COLO668 (cell line): ENCODE measurements at regions not wholly inside any gene's neighbourhood (a gene's known extent, or its start where the extent isn't known, plus 50 kb on each side); places are given as distances from the start of the nearest gene placed in this dataset.
A peak's percentile ranks its signal among the peaks of the same experiment; 100 is the strongest.

Experiments
- DNase-seq: peaks from one replicate; lab custom pipeline; 2025; ENCODE audit not compliant: unreplicated experiment; lab: John Stamatoyannopoulos, UW

DNA sequence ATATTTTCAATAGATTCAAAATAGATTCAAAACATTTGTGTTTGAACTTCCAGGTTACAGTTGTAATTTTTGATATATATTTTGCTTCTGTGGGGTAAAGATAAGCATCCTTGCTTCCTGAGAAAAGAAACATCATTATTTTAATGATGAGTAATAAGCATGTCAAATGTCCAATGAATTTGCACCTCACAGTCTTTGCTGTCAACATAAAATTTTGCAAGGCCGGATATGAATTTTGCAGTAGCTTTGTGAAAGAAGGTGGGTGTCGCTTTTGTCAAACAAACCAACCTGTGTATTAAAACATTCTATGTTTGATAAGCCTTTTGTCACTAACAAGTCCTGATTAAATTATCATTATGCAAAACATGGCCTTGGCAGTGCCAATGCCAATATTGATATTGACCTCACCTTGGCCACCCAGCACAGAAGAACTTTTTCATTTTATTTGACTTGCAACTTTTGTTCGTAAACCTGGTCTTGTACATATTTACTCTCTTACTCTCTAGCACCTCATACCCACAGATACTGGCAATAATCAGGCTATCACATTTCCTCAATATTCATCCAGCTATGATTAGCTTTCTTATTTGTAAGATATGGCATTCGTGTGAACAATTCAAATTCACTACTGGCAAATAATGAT lies 645.0 kb upstream of the KLF4 start:
- DNase-seq, result no peak

DNA sequence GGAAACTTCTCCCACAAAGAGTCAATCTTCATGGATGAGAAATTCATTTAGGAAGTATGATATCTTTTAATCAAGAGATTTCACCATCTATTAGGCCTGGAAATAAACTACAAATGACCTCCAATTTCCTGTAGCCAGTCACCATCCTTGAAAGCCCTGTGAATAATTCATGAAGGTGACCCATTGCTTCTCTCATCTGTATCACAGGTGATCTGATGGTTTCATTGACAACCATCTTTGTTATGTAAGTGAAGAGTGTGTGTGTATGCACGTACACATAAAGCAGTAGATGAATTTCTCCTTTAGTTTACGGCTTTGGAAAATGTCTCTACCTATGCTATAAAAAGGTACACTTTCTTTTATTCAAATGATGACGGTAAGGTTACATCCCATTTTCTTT lies 644.1 kb upstream of the KLF4 start:
- DNase-seq, result no peak

DNA sequence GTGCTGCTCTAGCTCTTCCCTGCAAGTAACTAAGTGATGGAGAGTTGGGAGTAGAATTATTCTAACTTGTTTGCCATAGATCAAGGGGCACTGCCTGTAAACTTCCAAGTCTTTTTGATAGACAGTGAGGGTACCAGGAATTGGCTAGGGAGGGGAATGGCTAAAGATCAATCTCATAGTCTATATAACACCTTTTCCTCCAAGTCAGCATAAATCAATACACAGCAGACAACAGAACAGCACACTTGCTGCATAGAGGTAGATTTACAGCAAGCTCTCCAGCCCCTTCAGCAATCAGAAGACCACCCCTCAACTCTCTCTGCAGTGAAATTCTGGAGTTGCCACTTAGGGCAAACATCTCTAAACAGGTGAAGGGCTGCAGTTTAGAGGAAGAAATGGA lies 643.5 kb upstream of the KLF4 start:
- no peak for DNase-seq

DNA sequence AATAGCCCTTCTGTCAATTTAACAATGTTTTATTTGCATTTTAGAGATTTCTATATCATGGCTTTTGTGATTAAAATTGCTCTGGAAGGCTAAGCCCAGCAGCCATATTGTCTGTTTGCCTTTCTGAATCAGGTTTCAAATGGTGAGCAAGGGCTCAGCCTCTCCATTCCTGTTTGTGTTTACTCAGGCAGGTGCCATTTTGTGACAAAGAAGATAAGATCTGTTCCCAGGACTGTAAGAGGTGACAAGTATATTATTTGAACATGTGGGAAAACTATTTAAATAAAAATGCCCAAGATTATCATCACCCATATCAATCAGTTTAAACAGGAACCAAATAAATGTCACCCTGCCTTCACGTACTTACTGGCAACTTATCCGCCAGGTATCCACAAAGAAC lies 641.3 kb upstream of the KLF4 start:
- peak; percentile 35 for DNase-seq

DNA sequence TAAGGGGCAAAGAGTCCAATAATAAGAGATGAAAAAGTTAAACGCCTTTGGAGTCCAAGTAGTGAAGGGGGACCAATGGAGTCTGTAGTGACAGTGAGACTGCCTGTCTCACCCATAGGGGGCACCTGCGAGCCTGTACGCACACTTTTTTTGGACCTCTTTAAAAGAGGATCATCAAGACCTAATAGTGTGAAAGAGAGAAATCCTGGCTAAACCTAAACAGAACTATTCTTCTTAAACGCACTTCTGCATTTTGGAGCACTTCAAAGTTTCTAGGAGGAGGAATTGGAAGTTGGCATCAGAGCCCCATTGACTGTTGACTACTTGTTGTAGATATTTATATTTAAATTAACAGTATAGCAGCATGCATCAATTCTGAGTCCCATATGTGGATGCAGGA lies 636.1 kb upstream of the KLF4 start:
- no peak for DNase-seq

DNA sequence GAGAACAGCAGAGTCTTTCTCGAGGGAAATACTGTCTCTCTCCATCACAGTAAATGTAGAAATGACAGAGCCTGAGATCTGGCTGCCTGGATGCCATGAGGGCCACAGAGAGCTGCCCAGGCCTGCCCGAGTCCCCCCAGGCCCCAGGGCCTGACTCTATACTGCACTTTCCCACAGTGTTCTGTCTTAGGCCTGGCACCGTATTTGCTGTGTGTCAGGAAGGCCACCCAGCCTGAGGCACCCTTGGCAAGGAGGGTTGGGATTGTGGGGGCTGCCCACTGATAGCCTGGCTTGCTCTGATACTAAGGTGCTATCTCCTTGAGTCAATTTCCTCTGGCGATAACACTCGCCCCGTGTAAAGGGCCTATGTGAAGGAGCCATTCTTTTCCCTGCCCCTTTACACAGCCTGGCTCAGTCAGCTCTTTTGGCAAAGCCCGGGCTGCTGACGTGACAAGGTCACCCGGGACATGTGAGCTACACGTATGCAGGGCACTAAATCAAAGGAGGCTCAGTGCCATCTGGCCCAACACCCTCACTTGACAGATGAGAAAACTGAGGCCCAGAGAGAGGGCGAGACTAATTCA lies 630.1 kb upstream of the KLF4 start:
- DNase-seq, result no peak

DNA sequence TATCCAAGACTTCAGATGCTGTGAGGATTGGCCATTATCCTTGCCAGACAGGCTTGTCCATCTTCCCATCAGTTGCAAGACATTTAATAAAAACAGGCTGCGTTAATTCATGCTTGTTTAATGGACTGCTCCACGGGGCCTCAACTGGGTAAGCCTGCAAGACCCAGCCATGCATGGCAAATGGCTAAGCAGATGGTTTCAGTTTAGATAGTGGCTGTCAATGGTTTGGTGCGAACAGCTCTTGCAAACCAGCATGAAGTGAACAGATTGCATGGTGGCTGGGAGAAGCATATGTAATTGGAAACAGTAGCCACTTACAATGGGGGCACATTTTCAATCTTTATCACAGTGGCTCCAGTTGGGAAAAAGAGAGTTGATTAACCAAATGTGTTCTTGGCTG lies 628.2 kb upstream of the KLF4 start:
- peak; percentile 39 for DNase-seq

DNA sequence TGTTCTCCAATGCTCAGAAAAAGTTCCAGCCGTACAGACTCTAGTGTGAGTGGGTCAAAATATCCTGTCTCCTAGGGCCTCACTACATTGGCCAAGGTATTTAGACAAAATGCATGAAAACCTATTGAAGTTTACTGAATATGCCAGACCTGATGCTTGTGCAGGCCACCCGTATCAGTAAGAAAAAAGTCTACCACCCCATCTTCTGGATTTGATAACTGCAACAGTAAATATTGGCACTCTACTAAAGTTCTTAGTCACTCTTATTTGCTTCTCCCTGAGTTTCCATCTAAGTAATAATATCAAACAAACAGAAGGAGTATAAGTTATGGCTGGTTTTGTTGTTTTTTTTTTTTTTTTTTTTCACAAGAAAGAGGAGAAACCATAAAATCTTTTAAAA lies 627.7 kb upstream of the KLF4 start:
- DNase-seq, result no peak

DNA sequence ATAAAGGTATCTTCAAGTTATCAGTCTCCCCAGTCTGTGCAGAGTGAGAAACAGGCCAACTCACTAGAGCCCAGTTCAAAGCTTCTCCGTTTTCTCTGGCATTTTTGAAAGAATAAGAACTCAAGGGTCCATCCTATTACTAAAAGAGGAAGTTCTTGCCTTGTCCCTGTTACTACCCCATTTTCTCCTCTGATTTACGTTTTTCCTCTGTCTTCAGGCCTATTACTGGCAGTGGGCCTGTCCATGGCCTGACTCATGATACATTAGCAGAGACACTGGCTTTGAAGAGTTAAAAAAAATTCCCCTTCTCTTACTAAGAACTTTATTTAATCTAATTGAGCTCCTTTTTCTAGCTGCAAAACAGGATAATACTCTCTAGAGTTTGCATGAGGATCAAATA lies 624.0 kb upstream of the KLF4 start:
- DNase-seq, result no peak

DNA sequence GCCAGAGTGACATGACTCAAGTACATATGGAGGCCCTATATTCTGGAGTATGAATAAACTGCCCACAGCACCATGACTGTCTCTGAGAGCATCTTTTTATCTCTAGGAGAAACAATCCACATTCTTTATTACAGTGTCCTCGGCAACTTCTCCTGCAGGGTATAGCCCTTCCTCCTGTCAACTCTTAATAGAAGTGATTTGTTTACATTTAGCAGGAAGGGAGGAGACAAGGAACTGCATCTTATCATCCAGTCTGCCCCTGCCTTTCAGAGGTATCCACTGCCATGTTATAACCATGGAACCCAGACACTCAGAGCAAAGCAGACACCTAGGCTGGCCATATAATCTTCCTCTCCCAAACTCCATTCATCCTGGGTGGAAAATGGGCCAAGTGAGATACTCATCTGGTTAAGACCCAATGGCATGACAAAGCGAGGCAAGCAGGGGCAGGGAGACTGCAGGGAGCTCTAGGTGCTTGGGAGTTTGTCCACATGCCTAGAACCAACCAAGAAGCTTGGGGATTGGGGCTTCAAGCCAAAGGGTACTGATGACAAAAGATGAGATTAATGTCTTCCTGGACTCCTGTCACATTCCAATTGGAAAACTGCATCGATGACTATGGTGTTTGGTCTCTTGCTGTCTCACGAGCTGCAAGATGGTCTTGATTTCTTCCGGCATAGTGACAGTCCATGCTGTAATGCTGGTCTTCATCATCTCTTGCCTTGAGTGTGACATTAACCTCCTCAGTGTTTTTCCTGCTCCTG lies 620.5 kb upstream of the KLF4 start:
- DNase-seq, result no peak

DNA sequence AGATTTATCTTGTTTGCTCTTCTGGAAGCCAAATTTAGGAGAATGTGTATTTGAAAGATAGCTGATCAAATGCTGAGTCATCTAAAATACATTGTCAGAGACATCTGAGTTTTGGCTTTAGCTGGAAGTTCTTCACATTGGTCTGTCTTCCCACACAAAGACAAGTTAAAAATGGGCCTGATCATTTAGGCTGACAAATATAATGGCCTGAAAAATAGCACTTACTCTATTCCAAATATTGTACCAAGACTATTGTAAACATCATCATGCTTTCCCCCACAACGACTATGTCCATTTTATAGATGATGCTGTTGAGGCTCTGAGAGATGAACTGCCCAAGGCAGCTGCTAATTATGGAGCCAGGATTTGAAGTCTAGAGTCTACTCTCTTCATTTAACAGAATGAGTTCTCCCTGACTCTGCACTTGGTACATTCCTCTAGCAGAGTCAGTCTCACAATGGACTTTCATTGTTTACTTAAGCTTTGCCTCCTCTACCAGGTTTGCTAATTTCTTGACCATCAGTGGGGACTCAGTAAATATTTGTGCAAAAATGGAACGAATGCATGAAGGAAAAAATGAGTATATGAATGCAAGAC lies 619.4 kb upstream of the KLF4 start:
- DNase-seq, result no peak

DNA sequence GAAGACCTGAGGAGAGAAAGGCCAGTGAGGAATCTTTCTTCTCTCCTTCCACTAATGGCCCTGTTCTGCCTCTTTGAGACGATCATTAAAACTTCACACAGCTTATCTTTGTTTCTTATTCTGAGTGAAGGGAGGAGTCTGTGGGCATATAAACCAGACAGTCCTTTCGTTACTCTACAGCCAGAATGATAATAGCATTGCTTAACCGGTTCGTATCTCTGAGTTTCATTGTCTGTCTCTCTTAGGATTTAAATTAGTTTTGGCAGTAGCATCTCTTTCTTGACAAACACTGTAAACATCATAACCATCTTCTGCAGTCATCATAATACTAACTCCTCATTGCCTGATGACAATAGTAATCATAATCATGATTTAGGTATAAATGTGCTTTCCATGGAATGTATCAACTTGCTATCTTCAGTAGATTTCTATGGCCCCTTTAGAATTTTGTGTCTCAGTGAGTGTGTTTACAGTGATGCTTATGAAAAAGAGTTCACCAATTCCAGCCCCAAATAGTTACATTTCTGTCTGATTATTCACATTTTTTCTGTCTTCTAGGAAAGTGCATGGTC lies 618.8 kb upstream of the KLF4 start:
- DNase-seq, result no peak

DNA sequence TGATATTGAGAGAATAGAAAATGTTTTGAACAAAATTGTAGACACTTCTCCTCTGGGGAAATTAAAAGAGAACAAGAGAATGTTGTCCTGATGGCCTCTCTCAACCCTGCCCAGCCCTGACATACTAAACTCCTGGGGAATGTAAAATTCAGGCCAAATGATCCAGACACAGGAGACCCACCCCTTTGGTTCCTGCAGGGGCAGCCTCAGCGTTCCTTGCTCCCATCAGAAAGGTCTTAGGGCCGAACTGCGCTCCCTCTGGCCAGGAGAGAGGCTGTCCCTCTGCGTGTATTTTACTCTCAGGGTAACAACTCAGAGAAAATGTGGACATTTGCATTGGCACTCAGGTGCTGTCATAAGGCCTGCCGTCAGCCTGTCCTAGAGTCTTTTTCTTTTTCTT lies 616.3 kb upstream of the KLF4 start:
- no peak for DNase-seq

DNA sequence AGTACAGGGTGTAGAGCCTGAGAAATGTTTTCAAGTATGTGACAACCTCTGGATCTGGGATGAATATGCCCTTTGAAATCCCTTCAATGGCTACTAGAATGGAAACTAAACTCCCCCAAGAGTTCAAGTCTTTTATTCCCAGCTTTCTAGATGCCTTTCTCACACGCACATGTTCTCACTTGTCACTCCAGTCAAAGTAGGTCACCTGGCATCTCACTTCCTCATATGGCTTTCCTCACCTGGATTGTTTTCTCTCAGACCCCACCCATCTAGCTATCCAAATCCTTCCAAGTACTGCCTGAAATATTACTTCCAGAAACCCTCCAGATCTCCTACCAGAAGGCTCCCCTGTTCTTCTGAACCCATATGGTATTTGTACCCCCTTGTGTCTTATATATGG lies 615.4 kb upstream of the KLF4 start:
- no peak for DNase-seq

DNA sequence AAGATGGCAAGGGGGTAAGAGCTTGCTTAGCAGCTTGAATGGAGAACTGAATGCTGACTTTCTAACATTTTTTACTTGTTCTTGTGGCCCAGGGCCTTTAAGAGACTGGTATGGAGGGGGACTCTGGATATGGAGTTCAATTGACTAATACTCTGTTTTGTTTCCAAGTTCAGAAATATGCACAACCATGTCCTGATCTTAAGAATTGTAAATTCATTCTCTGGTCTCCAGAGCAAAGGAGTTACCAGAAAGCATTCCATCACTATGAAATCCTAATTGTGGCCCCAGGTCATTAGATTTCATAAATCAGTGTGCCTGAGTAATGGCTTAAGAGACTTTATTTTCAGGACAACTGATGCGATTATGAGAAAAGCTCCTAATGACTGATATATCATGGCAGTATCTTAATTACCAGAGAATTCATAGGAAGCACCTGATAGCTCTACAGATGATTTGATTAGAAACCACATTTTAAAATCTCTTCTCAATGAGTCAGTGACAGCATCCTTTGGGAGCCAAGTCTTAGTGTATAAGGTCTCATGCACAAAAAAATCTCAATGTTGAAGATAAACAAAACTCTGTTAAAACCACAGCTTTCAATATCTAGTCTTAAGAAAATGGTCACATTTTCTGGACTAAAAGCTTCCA lies 613.6 kb upstream of the KLF4 start:
- DNase-seq, result no peak

DNA sequence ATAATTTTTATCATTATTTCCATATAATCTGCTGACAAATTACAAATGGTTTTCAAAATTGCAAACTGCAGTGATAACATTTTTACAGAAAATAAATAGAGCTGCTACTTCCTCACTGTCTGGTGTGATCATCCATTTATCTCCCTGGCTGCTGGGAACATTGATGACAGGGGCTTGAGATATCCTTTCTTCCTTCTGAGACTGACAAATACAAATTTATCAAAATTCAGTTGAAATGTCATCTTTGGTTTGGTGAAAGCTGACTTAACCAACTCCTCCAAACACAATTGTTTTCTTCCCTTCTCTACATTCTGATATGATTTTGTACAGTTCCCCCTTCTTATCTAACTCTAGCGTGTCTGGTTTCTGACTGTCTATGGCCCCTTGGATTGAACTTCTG lies 611.8 kb upstream of the KLF4 start:
- DNase-seq, result no peak

DNA sequence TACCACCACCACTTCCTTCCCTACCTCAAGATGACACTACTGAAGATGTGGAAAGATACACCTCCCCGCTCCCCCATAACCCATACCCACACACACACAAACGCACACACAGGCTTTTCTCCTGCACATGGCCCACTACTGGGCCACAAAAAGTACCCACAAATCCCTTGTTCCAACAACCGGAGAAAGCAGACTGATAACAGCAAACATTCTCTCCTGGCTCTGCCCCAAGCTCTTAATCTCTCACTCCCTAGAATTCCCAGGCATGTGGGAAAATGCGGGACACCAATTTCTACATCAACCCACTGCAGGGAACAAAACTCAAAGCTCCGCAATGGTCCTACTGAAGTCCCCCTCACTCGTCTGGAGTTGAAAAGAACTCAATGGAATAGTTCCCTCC lies 611.0 kb upstream of the KLF4 start:
- no peak for DNase-seq

DNA sequence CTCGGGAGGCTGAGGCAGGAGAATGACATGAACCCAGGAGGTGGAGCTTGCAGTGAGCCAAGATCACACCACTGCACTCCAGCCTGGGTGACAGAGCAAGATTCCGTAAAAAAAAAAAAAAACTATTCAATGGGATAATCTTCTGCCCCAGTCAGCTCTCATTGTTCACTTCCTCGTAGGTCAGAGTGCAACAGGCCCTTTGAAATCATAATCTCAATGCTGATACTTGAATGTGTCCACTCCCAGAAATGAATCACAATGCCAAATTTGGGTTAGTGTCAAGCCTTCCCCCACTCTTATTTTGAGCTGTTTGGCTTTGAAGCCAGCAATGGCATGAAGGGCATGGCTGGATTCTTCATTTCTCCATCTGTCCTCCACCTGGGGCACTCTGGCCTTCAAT lies 610.3 kb upstream of the KLF4 start:
- no peak for DNase-seq

DNA sequence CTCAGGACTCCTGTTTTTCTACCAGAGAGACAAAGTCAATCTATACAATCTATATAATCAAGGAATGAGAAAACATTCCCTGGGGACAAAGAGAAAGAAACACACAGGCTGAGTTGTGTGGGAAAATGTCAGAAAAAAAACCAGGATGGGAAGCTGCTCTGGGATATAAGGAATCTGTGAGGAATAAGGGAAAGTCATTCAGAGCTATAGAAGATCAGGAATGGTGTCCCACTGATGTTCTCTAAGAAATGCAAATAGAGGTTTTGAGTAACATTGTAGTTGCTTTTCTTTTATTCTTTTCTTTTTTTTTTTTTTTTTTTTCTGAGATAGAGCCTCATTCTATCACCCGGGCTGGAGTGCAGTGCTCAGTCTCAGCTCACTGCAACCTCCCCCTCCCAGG lies 605.9 kb upstream of the KLF4 start:
- no peak for DNase-seq

DNA sequence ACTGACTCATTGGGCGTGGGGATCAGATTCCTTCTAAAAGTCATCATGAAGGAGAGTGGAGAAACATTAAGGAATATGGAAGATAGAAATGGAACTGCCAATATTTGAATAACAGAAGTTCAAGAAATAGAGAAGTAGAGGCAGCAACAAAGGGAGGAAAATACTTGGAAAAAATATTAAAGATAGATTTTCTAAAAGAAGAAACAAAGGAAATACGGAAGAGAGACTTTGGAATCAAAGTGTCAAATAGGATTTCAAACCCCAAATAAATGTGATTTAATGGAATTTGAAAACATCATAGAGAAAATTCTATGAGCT lies 605.1 kb upstream of the KLF4 start:
- DNase-seq, result no peak

DNA sequence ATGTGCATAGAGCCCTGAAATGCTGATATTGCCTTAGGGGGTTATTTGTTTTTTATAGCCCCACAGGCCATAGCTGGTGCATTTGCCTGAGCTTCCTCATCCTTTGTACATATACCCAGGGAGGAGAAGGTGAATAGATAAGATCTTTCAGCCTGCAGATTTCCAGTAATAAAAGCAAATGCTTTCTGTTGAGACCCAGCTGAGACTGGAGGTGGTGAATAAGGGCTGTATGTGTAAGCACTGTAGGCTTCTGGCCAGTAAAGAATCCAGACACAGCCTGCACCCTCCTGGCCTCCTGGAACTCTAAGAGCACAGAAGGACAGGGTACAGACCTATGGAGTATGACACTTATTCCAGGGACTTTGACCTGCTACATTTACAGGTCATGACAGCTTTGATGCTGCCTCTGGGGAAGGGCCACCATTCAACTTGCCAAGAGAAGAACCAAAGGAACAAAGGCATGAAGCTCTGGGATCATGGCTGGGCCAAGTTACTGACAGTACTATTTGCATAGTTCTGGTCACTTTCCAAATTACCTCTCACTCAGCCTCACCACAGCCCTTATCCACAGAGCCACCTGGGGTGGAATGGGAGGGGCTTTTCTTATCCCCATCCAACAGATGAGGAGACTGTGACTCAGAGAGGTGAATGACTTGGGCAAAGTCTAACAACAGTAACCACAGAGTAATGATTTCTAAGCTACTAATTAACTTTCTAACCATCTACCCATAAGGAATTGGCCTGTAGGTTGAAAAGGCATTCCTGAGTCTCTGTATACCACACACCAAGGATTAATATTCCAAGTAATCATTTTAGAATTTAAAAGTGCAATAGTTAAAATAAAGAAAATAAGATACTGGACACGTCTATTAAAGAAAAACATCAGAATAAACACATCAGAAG lies 604.5 kb upstream of the KLF4 start:
- peak; percentile 27 for DNase-seq
